HT-29 (cell line): ENCODE measurements at regions not wholly inside any gene's neighbourhood (a gene's known extent, or its start where the extent isn't known, plus 50 kb on each side); places are given as distances from the start of the nearest gene placed in this dataset.
"Not testable (repeated sequence)": the region's sequence is repeated elsewhere in the genome, so short reads cannot be mapped to it uniquely, and the experiment has no call there.

Source experiments
- DNase-seq: peaks from one replicate; pipeline ENCODE4 v3.0.0-alpha.2; 2015; ENCODE audit warnings: low spot score

GRCh38 chr6:1230689-1231605 lies 81.0 kb upstream of the FOXQ1 start:
- DNase-seq = no peak

DNA sequence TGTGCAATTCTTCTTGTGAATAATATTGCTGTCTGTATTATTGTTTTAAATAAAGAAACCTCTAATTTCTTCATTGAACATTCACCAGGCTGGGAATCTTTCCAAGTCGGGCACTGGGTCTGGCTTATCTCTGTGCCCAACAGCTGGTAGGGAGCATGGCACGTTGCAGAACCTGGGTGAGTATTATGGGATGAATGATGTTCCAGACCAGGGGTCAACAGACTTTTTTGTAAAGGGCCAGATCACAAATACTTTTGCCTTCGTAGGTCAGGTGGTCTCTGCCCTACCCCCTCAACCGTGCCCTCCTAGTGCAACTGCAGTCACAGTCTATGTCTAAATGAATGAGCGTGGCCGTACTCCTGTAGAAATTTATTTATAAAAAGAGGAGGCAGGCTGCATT lies 81.6 kb upstream of the FOXQ1 start:
- DNase-seq = no peak

DNA sequence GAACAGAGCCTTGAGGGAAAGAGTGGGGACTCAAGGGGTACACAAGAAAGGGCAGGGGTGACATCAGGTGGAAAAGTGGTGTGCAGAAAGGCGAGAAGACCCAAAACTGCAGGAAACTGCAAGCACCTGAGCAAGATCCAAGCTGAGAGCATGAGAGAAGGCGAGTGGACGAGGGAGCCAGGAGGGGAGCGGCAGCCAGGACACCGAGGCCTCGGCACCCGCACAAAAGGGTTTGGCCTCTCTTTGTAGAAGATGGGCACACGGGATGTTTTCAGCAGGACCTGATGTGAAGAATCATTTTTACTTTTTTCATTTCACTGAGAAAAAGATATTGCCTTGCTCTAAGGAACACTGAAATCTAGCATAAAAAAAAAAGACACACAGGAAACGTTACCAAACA lies 82.1 kb upstream of the FOXQ1 start:
- no peak for DNase-seq

DNA sequence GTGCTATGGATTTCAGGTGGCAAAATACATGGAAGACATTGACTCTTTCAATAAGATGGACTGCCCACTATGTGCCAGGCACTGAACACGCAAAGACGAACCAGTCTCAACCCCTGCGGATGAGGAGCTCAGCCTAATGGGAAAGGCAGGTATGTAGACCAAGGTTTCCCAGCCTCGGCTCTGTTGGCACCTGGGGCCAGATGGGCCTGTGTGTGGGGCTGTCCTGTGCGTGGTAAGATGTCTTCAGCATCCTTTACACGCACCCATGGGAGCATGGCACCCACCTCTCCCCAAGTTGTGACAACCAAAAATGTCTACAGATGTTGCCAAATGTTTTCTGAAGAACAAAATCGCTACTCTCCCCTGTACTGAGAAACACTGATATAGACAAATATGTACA lies 82.6 kb upstream of the FOXQ1 start:
- no peak for DNase-seq

DNA sequence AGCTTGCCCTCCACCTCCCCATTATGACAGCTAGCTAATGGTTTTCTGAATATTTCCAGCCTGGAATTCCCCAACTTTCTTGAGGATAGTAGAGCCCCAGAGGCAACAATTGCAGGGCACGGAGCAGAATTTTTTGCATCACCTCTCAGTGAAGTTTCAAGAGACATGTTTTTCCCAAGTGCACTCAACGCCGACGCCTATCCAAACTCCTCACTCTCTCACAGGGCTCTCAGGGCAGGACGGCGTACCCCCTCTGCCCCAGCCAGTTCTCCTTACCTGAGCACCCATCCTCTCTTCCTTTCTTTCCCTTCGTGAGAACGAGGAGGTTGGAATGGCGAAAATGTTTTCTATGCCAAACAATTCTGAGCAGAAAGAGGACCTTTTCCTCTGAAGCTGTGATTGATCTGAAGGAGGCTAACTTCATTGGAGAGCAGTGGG lies 83.1 kb upstream of the FOXQ1 start:
- DNase-seq = no peak

- peak; percentile 11 for DNase-seq
Measured at GRCh38 chr6:1227935-1228753, 83.8 kb upstream of the FOXQ1 start.

DNA sequence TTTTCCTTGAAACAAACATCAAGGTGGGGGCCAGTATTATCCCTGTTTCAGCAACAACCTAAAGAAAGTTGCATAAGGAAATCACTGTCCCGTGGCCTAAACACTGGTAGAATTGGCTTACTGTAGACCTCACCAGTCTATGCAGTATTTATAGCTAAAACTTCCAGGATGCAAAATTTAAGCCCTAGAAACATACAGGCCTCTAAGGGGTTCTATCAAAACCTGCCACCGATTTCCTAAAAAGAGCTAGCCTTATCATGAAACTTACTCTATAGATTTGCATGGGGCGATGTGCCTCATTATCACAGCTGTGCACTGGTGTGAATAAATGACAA lies 84.3 kb upstream of the FOXQ1 start:
- DNase-seq = no peak

- DNase-seq = no peak
Measured at GRCh38 chr6:1226277-1227099, 85.4 kb upstream of the FOXQ1 start.

GRCh38 chr6:1224514-1224913 lies 87.4 kb upstream of the FOXQ1 start:
- DNase-seq = no peak

DNA sequence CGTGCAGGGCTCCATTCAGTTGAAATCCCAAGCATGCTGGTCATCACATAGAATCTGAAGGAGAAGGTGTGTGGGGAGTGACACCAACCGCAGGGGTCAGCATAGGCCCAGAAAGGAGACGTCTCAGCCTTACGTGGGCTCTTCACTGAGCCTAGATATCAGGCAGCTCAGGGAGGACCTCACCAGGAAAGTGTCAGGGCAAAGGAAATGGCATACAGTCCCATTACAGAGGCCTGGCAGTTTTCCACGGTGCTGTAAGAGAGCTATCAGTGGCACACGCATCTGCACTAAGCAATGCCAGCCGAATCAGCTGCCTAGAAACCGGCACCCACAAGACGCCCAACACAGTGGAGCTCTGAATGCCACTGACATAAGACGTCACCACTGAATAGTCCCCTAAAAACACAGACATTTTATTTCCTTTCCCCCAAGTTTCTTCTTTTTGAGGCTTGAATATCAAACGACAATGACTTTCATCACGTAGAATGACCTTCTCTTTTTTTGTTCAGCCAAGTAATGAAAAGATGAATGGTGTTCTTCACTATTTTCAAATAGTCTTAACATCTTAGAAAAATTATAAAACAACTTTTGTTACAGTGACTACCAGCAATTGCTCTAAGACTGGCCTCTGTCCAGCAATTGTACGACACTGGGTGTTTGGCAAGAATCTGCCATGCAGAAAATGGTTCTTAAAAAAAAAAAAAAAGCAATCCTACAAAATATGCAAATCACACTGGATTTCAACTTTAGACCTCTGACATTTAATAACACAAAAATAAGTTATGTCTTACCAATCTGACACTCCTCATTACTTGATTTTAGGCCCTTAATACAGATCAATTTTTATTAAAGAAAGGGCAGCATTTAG lies 88.9 kb upstream of the FOXQ1 start:
- DNase-seq = no peak

DNA sequence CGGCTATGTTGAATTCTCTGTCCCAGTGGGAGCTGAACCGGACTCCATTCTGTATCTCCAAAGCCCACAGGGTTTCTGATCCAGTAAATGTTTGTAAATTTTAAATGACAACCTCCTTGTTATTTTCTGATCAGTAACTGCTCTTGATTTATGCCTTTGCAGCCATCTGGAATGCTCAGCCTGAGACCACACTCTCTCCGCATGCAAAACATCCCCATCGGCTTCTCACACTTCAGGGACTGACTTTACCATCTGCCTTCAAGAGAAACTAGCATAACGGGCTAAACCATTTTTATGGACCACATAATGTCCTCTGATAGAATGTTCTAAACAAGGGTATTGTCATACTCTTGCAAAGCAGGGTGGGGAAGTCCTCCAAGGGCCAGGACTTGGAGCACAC lies 94.5 kb upstream of the FOXQ1 start:
- no peak for DNase-seq

DNA sequence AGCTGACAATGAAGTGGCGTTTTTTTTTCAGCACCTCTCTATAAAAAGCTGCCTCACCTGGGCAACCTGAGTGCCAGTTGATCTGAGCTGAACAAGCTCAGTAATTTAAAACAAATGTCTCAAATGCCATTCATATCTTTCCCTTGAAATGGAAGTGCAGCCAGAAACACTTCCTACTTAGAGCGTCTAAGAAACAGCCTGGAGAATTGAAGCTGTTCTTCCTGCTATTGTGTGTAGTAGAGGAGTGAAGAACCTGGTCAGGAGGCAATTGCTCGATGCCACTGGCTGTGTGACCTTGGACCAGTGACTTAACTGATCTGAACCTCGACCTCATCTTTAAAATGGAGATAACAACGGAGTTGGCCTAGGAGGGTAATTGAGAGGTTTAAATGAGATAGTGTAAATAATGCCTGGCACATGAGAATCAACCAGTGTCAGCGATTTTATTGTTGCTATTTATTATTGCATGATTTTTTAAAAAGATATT lies 95.4 kb upstream of the FOXQ1 start:
- no peak for DNase-seq

DNA sequence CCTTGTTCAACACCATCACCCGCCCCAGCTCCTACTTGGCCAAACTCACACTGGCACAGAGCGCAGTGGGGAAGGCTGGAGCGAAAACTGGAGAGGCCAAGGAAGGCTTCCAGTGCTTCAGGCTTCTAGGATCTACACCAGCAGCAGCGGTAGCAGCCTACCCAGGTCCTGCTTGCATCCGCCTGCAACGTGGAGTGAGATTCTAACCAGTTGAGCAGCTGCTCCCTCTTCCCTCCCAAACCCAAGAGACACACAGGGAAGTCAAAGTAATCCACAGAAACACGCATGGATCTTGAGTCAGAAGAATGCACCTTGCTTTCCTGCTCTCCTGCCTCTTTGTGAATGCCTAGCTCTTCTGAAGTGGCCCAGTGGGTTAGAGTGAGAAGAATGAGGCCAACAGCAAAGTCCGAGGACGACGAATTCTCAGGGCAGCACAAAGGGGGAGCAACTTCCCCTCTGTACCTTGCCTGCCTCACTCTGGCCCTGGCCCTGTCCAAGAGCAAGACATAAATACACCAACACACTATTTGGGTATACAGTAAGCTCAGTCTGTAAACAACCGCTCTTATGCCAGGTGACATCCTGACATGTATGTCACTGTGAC lies 95.9 kb upstream of the FOXQ1 start:
- DNase-seq = no peak

DNA sequence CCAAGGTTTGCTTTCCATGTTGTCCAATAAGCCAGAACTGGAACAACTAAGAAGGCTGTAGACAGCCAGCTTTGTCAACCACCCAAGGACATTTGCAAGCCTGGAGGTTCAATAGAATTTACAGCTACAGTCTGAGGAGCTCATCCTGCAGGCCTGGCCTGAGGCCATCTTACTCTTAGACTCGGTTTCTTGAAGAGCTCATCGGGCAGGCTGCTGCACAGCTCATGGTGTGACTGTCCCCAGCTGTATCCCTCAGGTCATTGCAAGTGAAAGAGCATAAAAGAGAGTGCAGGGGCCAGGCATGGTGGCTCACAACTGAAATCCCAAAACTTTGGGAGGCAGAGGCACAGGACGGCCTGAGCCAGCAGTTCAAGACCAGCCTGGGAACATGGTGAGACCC lies 96.9 kb upstream of the FOXQ1 start:
- no peak for DNase-seq

GRCh38 chr6:1212919-1213318 lies 99.0 kb upstream of the FOXQ1 start:
- DNase-seq = no peak

DNA sequence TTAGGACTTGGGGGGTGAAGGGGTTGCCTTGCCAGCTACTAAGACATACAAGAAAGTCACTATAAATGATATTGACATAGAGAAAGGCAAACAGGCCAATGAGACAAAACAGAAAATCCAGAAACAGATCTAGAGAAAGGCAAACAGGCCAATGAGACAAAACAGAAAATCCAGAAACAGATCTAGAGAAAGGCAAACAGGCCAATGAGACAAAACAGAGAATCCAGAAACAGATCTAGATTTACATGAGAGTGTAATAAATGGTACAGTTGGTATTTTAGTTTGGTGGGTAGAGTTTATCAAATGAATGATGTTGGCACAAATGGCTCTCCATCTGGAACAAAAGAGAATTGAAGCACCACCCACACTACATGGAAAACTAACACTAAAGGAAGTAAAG lies 99.8 kb upstream of the FOXQ1 start:
- not testable (repeated sequence) for DNase-seq

DNA sequence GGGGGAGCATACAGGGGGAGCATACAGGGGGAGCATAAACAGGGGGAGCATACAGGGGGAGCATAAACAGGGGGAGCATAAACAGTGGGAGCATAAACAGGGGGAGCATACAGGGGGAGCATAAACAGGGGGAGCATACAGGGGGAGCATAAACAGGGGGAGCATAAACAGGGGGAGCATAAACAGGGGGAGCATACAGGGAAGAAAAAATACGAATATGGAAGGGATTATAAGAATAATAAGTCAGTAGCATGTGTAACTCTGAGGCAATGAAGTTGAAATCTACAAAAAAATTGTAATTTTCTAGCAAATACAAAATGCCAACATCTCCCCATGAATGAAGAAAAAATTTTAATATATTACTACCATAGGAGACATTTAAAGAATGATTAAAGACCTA lies 101.3 kb upstream of the FOXQ1 start:
- DNase-seq = not testable (repeated sequence)

- DNase-seq = no peak
Measured at GRCh38 chr6:1208876-1209275, 103.0 kb upstream of the FOXQ1 start.

- no peak for DNase-seq
Measured at GRCh38 chr6:1203546-1203945, 108.4 kb upstream of the FOXQ1 start.

GRCh38 chr6:1202201-1202600 lies 109.7 kb upstream of the FOXQ1 start:
- DNase-seq = no peak
